Activated CD4-positive, alpha-beta memory T cell treated with anti-CD3 and anti-CD28 coated beads for 36 hours (primary cell): ENCODE measurements at regions not wholly inside any gene's neighbourhood (a gene's known extent, or its start where the extent isn't known, plus 50 kb on each side); places are given as distances from the start of the nearest gene placed in this dataset.

Source experiments
- CTCF ChIA-PET: fragments of 350-600 bp; sonication (Branson Sonifier 250); formaldehyde crosslinking; loops from one replicate; lab custom pipeline; 2021; ENCODE audit warnings: antibody characterized with exemption, inconsistent platforms; lab: Charles Lee
- POLR2A ChIA-PET: fragments of 350-600 bp; sonication (Branson Sonifier 250); formaldehyde crosslinking; loops from one replicate; lab custom pipeline; 2021; ENCODE audit warnings: antibody characterized with exemption; lab: Charles Lee
- DNase-seq: peaks from one replicate; pipeline ENCODE4 v3.0.0-alpha.2; 2020
- H3K27ac Mint-ChIP-seq: one replicate; pipeline ENCODE4 v1.8.0; 2021; ENCODE audit warnings: mixed read lengths
- H3K27me3 Mint-ChIP-seq: one replicate; pipeline ENCODE4 v1.8.0; 2021; ENCODE audit warnings: mixed read lengths
- H3K36me3 Mint-ChIP-seq: one replicate; pipeline ENCODE4 v1.8.0; 2021; ENCODE audit warnings: mixed read lengths
- H3K4me1 Mint-ChIP-seq: one replicate; pipeline ENCODE4 v1.8.0; 2021; ENCODE audit warnings: low read depth, mixed read lengths
- H3K4me3 Mint-ChIP-seq: one replicate; pipeline ENCODE4 v1.8.0; 2021; ENCODE audit warnings: mild to moderate bottlenecking, mixed read lengths
- H3K9me3 Mint-ChIP-seq: one replicate; pipeline ENCODE4 v1.8.0; 2021; ENCODE audit warnings: mixed read lengths
- intact Hi-C: fragments of 100-400 bp; cut with micrococcal nuclease; formaldehyde crosslinking; loops from one replicate; pipeline ENCODE4 v1.15.1; 2023

GRCh38 chr15:47383801-47384200 is 333.5 kb upstream of the SEMA6D start:
- H3K27me3 Mint-ChIP-seq: no peaks in the 10 kb centered on the region
- H3K4me3 Mint-ChIP-seq: no peak overlapping the region
- CTCF ChIA-PET: no interaction called here

GRCh38 chr15:47384341-47384740 is 333.0 kb upstream of the SEMA6D start:
- no peaks in the 10 kb centered on the region for H3K9me3 Mint-ChIP-seq
- H3K27ac Mint-ChIP-seq: no peak overlapping the region
- H3K36me3 Mint-ChIP-seq: no peaks in the 10 kb centered on the region
- ChIA-PET POLR2A (no interaction called here), CTCF (no interaction called here)
- intact Hi-C loops: no loop called here
- no peaks in the 10 kb centered on the region for H3K27me3 Mint-ChIP-seq
- no peaks in the 10 kb centered on the region for H3K4me1 Mint-ChIP-seq
- H3K4me3 Mint-ChIP-seq: no peak overlapping the region
- no peak for DNase-seq

More at GRCh38 chr15:47383801-47384200, 333.5 kb upstream of the SEMA6D start:
- H3K36me3 Mint-ChIP-seq: no peaks in the 10 kb centered on the region
- no peaks in the 10 kb centered on the region for H3K9me3 Mint-ChIP-seq
- no peak for DNase-seq
- POLR2A ChIA-PET: no interaction called here
- intact Hi-C loops: no loop called here
- H3K27ac Mint-ChIP-seq: no peak overlapping the region
- no peaks in the 10 kb centered on the region for H3K4me1 Mint-ChIP-seq

- ChIA-PET POLR2A (no interaction called here), CTCF (no interaction called here)
- no peaks in the 10 kb centered on the region for H3K36me3 Mint-ChIP-seq
- no peak overlapping the region for H3K27ac Mint-ChIP-seq
- no peak for DNase-seq
- no peaks in the 10 kb centered on the region for H3K27me3 Mint-ChIP-seq
- no peak overlapping the region for H3K4me3 Mint-ChIP-seq
- H3K9me3 Mint-ChIP-seq: no peaks in the 10 kb centered on the region
- intact Hi-C loops: no loop called here
- no peaks in the 10 kb centered on the region for H3K4me1 Mint-ChIP-seq
These were observed 332.5 kb upstream of the SEMA6D start for GRCh38 chr15:47384776-47385175.

- Mint-ChIP-seq H3K4me1 (no peaks in the 10 kb centered on the region), H3K9me3 (peaks cover 2% of the 10 kb centered on the region), H3K27me3 (no peaks in the 10 kb centered on the region), H3K27ac (no peak overlapping the region), H3K36me3 (no peaks in the 10 kb centered on the region), H3K4me3 (no peak overlapping the region)
- intact Hi-C loops: no loop called here
- ChIA-PET POLR2A (no interaction called here), CTCF (no interaction called here)
- DNase-seq: no peak
These were observed 330.8 kb upstream of the SEMA6D start for GRCh38 chr15:47386459-47386858.

- ChIA-PET CTCF (no interaction called here), POLR2A (no interaction called here)
- no peak for DNase-seq
- no peaks in the 10 kb centered on the region for H3K27me3 Mint-ChIP-seq
- no peak overlapping the region for H3K27ac Mint-ChIP-seq
- H3K9me3 Mint-ChIP-seq: peaks cover 2% of the 10 kb centered on the region
- H3K4me3 Mint-ChIP-seq: no peak overlapping the region
- H3K36me3 Mint-ChIP-seq: no peaks in the 10 kb centered on the region
- intact Hi-C loops: no loop called here
- H3K4me1 Mint-ChIP-seq: no peaks in the 10 kb centered on the region
These were observed 329.0 kb upstream of the SEMA6D start for GRCh38 chr15:47388299-47388698.

GRCh38 chr15:47390208-47390765 is 327.0 kb upstream of the SEMA6D start:
- DNase-seq: no peak
- no peak overlapping the region for H3K4me3 Mint-ChIP-seq
- no peaks in the 10 kb centered on the region for H3K4me1 Mint-ChIP-seq
- H3K36me3 Mint-ChIP-seq: no peaks in the 10 kb centered on the region
- ChIA-PET POLR2A (no interaction called here), CTCF (no interaction called here)
- H3K27me3 Mint-ChIP-seq: no peaks in the 10 kb centered on the region
- H3K9me3 Mint-ChIP-seq: peaks cover 2% of the 10 kb centered on the region
- intact Hi-C loops: no loop called here
- no peak overlapping the region for H3K27ac Mint-ChIP-seq

- no peaks in the 10 kb centered on the region for H3K4me1 Mint-ChIP-seq
- no peak for DNase-seq
- H3K9me3 Mint-ChIP-seq: peaks cover 2% of the 10 kb centered on the region
- CTCF ChIA-PET: interaction anchor here (0.6 kb wide), 1 partner anchor 17 kb away, joined by 3 read pairs; no protein-coding TSS in a partner anchor
- POLR2A ChIA-PET: no interaction called here
- H3K27ac Mint-ChIP-seq: no peak overlapping the region
- no peak overlapping the region for H3K4me3 Mint-ChIP-seq
- no peaks in the 10 kb centered on the region for H3K27me3 Mint-ChIP-seq
- intact Hi-C loops: no loop called here
- H3K36me3 Mint-ChIP-seq: no peaks in the 10 kb centered on the region
These were observed 323.0 kb upstream of the SEMA6D start for GRCh38 chr15:47394286-47394809.

GRCh38 chr15:47395076-47395475 is 322.2 kb upstream of the SEMA6D start:
- no peaks in the 10 kb centered on the region for H3K4me1 Mint-ChIP-seq
- intact Hi-C loops: no loop called here
- H3K36me3 Mint-ChIP-seq: no peaks in the 10 kb centered on the region
- no peaks in the 10 kb centered on the region for H3K27me3 Mint-ChIP-seq
- no peak overlapping the region for H3K4me3 Mint-ChIP-seq
- DNase-seq: no peak
- ChIA-PET POLR2A (interaction anchor here (0.6 kb wide), 1 partner anchor 76 kb away, joined by 3 read pairs; no protein-coding TSS in a partner anchor), CTCF (interaction anchor here (0.6 kb wide), 1 partner anchor 16 kb away, joined by 3 read pairs; no protein-coding TSS in a partner anchor)
- H3K9me3 Mint-ChIP-seq: peaks cover 2% of the 10 kb centered on the region
- H3K27ac Mint-ChIP-seq: no peak overlapping the region

GRCh38 chr15:47397655-47398054 is 319.6 kb upstream of the SEMA6D start:
- H3K9me3 Mint-ChIP-seq: no peaks in the 10 kb centered on the region
- no peaks in the 10 kb centered on the region for H3K36me3 Mint-ChIP-seq
- ChIA-PET CTCF (no interaction called here), POLR2A (no interaction called here)
- H3K4me1 Mint-ChIP-seq: no peaks in the 10 kb centered on the region
- H3K27me3 Mint-ChIP-seq: no peaks in the 10 kb centered on the region
- H3K4me3 Mint-ChIP-seq: no peak overlapping the region
- H3K27ac Mint-ChIP-seq: no peak overlapping the region
- intact Hi-C loops: no loop called here
- DNase-seq: no peak

- DNase-seq: no peak
- H3K4me1 Mint-ChIP-seq: no peaks in the 10 kb centered on the region
- H3K4me3 Mint-ChIP-seq: no peak overlapping the region
- CTCF ChIA-PET: no interaction called here
- intact Hi-C loops: no loop called here
- H3K9me3 Mint-ChIP-seq: no peaks in the 10 kb centered on the region
- no peaks in the 10 kb centered on the region for H3K27me3 Mint-ChIP-seq
- H3K36me3 Mint-ChIP-seq: no peaks in the 10 kb centered on the region
- no peak overlapping the region for H3K27ac Mint-ChIP-seq
- POLR2A ChIA-PET: no interaction called here
These were observed 319.2 kb upstream of the SEMA6D start for GRCh38 chr15:47398132-47398531.

GRCh38 chr15:47398594-47398993 is 318.7 kb upstream of the SEMA6D start:
- Mint-ChIP-seq H3K27me3 (no peaks in the 10 kb centered on the region), H3K4me3 (no peak overlapping the region), H3K4me1 (no peaks in the 10 kb centered on the region), H3K36me3 (no peaks in the 10 kb centered on the region), H3K27ac (no peak overlapping the region), H3K9me3 (no peaks in the 10 kb centered on the region)
- ChIA-PET POLR2A (no interaction called here), CTCF (no interaction called here)
- no peak for DNase-seq
- intact Hi-C loops: no loop called here

GRCh38 chr15:47399100-47399499 is 318.2 kb upstream of the SEMA6D start:
- Mint-ChIP-seq H3K4me1 (no peaks in the 10 kb centered on the region), H3K36me3 (no peaks in the 10 kb centered on the region), H3K9me3 (no peaks in the 10 kb centered on the region), H3K4me3 (no peak overlapping the region), H3K27me3 (no peaks in the 10 kb centered on the region), H3K27ac (no peak overlapping the region)
- no peak for DNase-seq
- ChIA-PET POLR2A (no interaction called here), CTCF (no interaction called here)
- intact Hi-C loops: no loop called here

GRCh38 chr15:47400603-47401002 is 316.7 kb upstream of the SEMA6D start:
- H3K27me3 Mint-ChIP-seq: no peaks in the 10 kb centered on the region

More at GRCh38 chr15:47400603-47401002, 316.7 kb upstream of the SEMA6D start:
- intact Hi-C loops: no loop called here
- Mint-ChIP-seq H3K9me3 (no peaks in the 10 kb centered on the region), H3K4me3 (no peak overlapping the region), H3K27ac (no peak overlapping the region), H3K4me1 (no peaks in the 10 kb centered on the region), H3K36me3 (no peaks in the 10 kb centered on the region)
- CTCF ChIA-PET: no interaction called here
- POLR2A ChIA-PET: no interaction called here
- DNase-seq: no peak
